22Rv1 (cell line): ENCODE measurements at regions not wholly inside any gene's neighbourhood (a gene's known extent, or its start where the extent isn't known, plus 50 kb on each side); places are given as distances from the start of the nearest gene placed in this dataset.

Experiments
- ZFX ChIP-seq: fragments of 450-650 bp; IDR thresholded peaks from 2 replicates; pipeline ENCODE4 v1.6.1; 2017; ENCODE audit warnings: antibody characterized with exemption, borderline replicate concordance
- TF ChIP-seq, protein P1 (sequence below): fragments of 450-650 bp; IDR thresholded peaks from 2 replicates; pipeline ENCODE4 v1.5.1; 2017; ENCODE audit warnings: mild to moderate bottlenecking

GRCh38 chr17:14557480-14557879, 256.6 kb downstream of the HS3ST3B1 start:
- TF ChIP-seq, protein P1, sequence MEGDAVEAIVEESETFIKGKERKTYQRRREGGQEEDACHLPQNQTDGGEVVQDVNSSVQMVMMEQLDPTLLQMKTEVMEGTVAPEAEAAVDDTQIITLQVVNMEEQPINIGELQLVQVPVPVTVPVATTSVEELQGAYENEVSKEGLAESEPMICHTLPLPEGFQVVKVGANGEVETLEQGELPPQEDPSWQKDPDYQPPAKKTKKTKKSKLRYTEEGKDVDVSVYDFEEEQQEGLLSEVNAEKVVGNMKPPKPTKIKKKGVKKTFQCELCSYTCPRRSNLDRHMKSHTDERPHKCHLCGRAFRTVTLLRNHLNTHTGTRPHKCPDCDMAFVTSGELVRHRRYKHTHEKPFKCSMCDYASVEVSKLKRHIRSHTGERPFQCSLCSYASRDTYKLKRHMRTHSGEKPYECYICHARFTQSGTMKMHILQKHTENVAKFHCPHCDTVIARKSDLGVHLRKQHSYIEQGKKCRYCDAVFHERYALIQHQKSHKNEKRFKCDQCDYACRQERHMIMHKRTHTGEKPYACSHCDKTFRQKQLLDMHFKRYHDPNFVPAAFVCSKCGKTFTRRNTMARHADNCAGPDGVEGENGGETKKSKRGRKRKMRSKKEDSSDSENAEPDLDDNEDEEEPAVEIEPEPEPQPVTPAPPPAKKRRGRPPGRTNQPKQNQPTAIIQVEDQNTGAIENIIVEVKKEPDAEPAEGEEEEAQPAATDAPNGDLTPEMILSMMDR: no peak
- TF ChIP-seq ZFX: no peak
